ENCODE measurements at regions not wholly inside any gene's neighbourhood (a gene's known extent, or its start where the extent isn't known, plus 50 kb on each side); places are given as distances from the start of the nearest gene placed in this dataset.
"Not testable (repeated sequence)": the region's sequence is repeated elsewhere in the genome, so short reads cannot be mapped to it uniquely, and the experiment has no call there.

GRCh38 chr16:5220705-5221104 is 123.1 kb upstream of the EEF2KMT start:
- intact Hi-C loops (cut with DNase I), result no loop called here
- WGBS, result 83% methylated on average over 4 of the region's 4 CpGs
- DNase-seq (ENCODE audit: low spot score), result no peak
- no peaks in the 10 kb centered on the region for H3K36me3 ChIP-seq
- H3K9me3 ChIP-seq, result no peaks in the 10 kb centered on the region
- no peaks in the 10 kb centered on the region for H3K27me3 ChIP-seq (replicated peaks; ENCODE audit: insufficient read depth)
- no peak for TF ChIP-seq CTCF (IDR thresholded peaks at IDR 0.05)
- TF ChIP-seq POLR2A (IDR thresholded peaks at IDR 0.05), result no peak
- TF ChIP-seq POLR2AphosphoS5 (IDR thresholded peaks at IDR 0.05), result no peak
- H3K27ac ChIP-seq, result no peak overlapping the region
- H3K4me3 ChIP-seq, result no peak overlapping the region
- no peaks in the 10 kb centered on the region for H3K4me1 ChIP-seq (replicated peaks)

DNA sequence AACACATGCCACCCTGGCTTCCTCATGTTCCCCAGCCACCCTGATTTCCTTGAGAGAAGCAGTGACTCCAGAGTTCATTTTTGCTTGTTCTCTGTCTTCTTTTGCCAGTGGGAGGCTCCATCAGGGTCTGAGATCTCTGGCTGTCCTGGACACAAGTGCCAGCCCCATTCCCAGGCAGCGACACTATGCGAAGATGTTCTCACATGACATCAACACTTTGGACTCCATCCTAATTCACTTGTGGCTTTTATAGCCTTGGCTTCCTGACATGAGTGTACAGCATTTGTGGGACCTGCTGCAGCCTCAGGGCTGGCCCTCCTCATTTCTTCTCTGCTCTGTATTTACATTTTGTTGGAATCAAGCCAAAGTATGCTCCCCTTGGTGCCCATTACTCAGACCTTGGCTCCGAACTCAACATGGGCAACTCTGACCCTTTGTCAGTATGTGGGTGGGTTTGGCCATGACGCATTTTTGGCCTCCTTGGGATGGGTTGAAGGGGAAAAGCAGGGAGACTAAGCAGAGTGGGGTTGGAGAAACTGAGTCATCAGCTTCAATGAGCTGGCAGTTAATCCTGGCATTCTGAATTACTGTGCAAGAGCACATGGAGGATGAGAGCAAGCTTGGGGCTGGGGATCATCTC is 119.0 kb upstream of the EEF2KMT start:
- H3K9me3 ChIP-seq, result no peaks in the 10 kb centered on the region
- 40% methylated on average over 4 of the region's 4 CpGs for WGBS
- no peak overlapping the region for H3K4me3 ChIP-seq
- H3K27ac ChIP-seq, result no peak overlapping the region
- no peaks in the 10 kb centered on the region for H3K27me3 ChIP-seq (replicated peaks; ENCODE audit: insufficient read depth)
- no peak for TF ChIP-seq POLR2AphosphoS5 (IDR thresholded peaks at IDR 0.05)
- DNase-seq (ENCODE audit: low spot score), result no peak
- H3K36me3 ChIP-seq, result no peaks in the 10 kb centered on the region
- intact Hi-C loops (cut with DNase I), result no loop called here
- no peaks in the 10 kb centered on the region for H3K4me1 ChIP-seq (replicated peaks)

- no peaks in the 10 kb centered on the region for H3K9me3 ChIP-seq
- no peaks in the 10 kb centered on the region for H3K36me3 ChIP-seq
- intact Hi-C loops (cut with DNase I), result no loop called here
- H3K4me3 ChIP-seq, result no peak overlapping the region
- WGBS, result 9% methylated on average over 2 of the region's 2 CpGs
- no peaks in the 10 kb centered on the region for H3K27me3 ChIP-seq (replicated peaks; ENCODE audit: insufficient read depth)
- TF ChIP-seq POLR2AphosphoS5 (IDR thresholded peaks at IDR 0.05) (no peak), POLR2A (IDR thresholded peaks at IDR 0.05) (no peak), CTCF (IDR thresholded peaks at IDR 0.05) (no peak)
- no peaks in the 10 kb centered on the region for H3K4me1 ChIP-seq (replicated peaks)
- no peak for DNase-seq (ENCODE audit: low spot score)
- no peak overlapping the region for H3K27ac ChIP-seq
Observed at GRCh38 chr16:5215901-5216300, 118.3 kb upstream of the EEF2KMT start.

- no peaks in the 10 kb centered on the region for H3K4me1 ChIP-seq (replicated peaks)
- H3K36me3 ChIP-seq, result no peaks in the 10 kb centered on the region
- no peaks in the 10 kb centered on the region for H3K27me3 ChIP-seq (replicated peaks; ENCODE audit: insufficient read depth)
- DNase-seq (ENCODE audit: low spot score), result no peak
- intact Hi-C loops (cut with DNase I), result no loop called here
- H3K9me3 ChIP-seq, result no peaks in the 10 kb centered on the region
- H3K4me3 ChIP-seq, result no peak overlapping the region
- no peak overlapping the region for H3K27ac ChIP-seq
- TF ChIP-seq CTCF (IDR thresholded peaks at IDR 0.05) (no peak), POLR2AphosphoS5 (IDR thresholded peaks at IDR 0.05) (no peak), POLR2A (IDR thresholded peaks at IDR 0.05) (no peak)
- 81% methylated on average over 7 of the region's 7 CpGs for WGBS
Observed at GRCh38 chr16:5214466-5214865, 116.9 kb upstream of the EEF2KMT start.

DNA sequence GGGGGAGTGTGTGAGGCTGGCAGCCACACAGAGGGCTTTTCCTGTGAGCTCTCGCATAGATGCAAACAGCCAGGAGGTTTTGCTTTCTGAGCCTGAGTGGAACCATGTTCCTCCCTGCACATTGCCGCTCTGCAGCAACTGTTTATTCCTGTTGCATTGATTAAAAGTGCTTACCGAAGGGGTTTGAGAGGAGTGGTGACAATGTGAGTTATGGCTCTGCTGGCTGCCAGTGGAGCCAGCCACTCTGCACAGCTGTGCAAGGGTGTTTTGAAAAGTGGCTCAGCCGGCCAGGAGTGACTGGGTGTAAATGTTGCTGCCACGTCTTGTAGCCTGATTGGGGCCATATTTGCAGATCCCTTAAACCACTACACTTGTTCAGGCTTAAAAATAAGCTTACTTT is 114.9 kb upstream of the EEF2KMT start:
- 25% methylated on average over 5 of the region's 5 CpGs for WGBS
- DNase-seq (ENCODE audit: low spot score); H3K27ac ChIP-seq; H3K4me3 ChIP-seq; H3K9me3 ChIP-seq; H3K36me3 ChIP-seq; H3K4me1 ChIP-seq (replicated peaks); intact Hi-C loops (cut with DNase I); H3K27me3 ChIP-seq (replicated peaks; ENCODE audit: insufficient read depth): not testable (repeated sequence)

DNA sequence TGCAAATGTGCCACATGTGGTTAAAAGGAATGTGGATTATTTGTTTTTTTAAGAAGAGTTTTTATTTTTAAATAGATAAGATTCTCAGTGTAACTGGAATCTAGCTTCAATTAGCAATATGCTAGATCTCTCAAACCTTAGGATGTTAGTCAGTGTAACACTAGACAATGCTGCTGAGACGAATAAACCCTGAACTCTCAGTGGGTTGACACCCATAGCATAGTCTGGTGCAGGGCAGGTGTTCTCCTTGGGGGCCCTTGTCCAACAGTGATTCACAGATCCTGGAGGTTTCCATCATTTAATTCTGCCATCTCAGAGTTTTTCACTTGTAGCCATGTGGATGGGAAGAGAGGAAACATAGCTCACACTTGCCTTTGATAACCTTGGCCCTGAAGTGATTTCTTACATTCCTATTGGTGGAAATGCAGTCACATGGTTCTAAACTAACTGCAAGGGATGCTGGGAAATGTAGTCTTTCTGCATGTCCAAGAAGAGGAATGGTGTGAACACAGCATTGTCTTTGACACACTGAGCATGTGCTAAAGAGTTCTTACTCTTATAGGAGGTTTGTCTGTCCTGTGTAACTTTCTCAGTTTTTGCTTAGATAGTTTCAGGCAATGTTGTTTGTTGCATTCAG is 110.4 kb upstream of the EEF2KMT start:
- H3K27me3 ChIP-seq (replicated peaks; ENCODE audit: insufficient read depth); H3K36me3 ChIP-seq; H3K4me1 ChIP-seq (replicated peaks); DNase-seq (ENCODE audit: low spot score); H3K27ac ChIP-seq; H3K4me3 ChIP-seq; intact Hi-C loops (cut with DNase I); H3K9me3 ChIP-seq: not testable (repeated sequence)
- 95% methylated on average over 1 of the region's 1 CpG for WGBS
